ENCODE measurements at regions not wholly inside any gene's neighbourhood (a gene's known extent, or its start where the extent isn't known, plus 50 kb on each side); places are given as distances from the start of the nearest gene placed in this dataset.
A peak's percentile ranks its signal among the peaks of the same experiment; 100 is the strongest.

GRCh38 chr13:74289861-74290773 is 155.9 kb upstream of the KLF12 start:
- Histone ChIP-seq H3K36me3 (ENCODE audit: control insufficient read depth, insufficient read depth, low read length) (no peaks in the 10 kb centered on the region), H3K79me1 (ENCODE audit: low read length) (no peaks in the 10 kb centered on the region), H3K18ac (ENCODE audit: low read length) (peak overlapping the region; percentile 39), H2BK15ac (replicated peaks; ENCODE audit: low read depth) (peak overlapping the region; percentile 19), H3K4me1 (ENCODE audit: control insufficient read depth, low read depth, low read length) (no peaks in the 10 kb centered on the region), H4K8ac (ENCODE audit: low read depth, low read length) (peak overlapping the region; percentile 5), H3K4ac (ENCODE audit: low read depth, low read length) (no peak overlapping the region), H2BK5ac (ENCODE audit: low read length) (no peak overlapping the region), H3K56ac (ENCODE audit: low read length) (no peak overlapping the region), H3K9ac (ENCODE audit: low read length) (no peak overlapping the region), H2AK5ac (ENCODE audit: low read length) (no peak overlapping the region), H2BK120ac (ENCODE audit: low read depth, low read length) (peak overlapping the region; percentile 73), H3K27me3 (ENCODE audit: insufficient read depth, low read length, poor library complexity) (no peaks in the 10 kb centered on the region), H3K23ac (ENCODE audit: low read length) (no peak overlapping the region), H3K4me2 (ENCODE audit: low read length) (no peak overlapping the region), H3K79me2 (ENCODE audit: control insufficient read depth, insufficient read depth, low read length) (no peaks in the 10 kb centered on the region), H4K5ac (ENCODE audit: low read length) (no peak overlapping the region), H3K4me3 (ENCODE audit: low read length) (no peak overlapping the region), H3K27ac (ENCODE audit: low read depth, low read length) (no peak overlapping the region)
- no CpG with 5 or more reads among the region's 10 CpGs for WGBS (ENCODE audit: extremely low coverage, insufficient coverage, low lambda C conversion rate)
- DNase-seq: peak; percentile 97

DNA sequence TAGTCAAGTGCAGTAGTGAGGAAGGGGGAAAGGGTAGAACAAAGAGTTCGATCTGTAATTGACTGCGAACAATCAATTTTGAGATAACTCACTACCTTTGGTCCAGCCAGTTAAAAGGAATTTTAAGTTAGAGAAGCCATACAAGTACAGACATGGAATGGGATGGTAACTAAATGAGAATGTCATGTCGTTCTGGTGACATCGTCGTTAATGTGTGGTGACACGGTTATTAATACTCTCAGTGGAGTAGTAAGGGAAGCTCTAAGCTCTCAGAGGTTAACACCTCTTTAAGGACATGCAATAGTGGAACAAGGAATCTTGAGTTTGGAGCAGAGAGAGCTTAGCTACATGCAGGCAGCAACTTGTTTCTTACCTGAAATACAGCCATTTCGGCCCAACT is 154.9 kb upstream of the KLF12 start:
- no peak overlapping the region for H2BK5ac ChIP-seq (ENCODE audit: low read length)
- H3K56ac ChIP-seq (ENCODE audit: low read length): no peak overlapping the region
- H3K4me2 ChIP-seq (ENCODE audit: low read length): no peak overlapping the region
- H3K18ac ChIP-seq (ENCODE audit: low read length): no peak overlapping the region
- no CpG with 5 or more reads among the region's 7 CpGs for WGBS (ENCODE audit: extremely low coverage, insufficient coverage, low lambda C conversion rate)
- no peak overlapping the region for H4K5ac ChIP-seq (ENCODE audit: low read length)
- H3K4ac ChIP-seq (ENCODE audit: low read depth, low read length): no peak overlapping the region
- H3K4me1 ChIP-seq (ENCODE audit: control insufficient read depth, low read depth, low read length): no peaks in the 10 kb centered on the region
- no peaks in the 10 kb centered on the region for H3K79me1 ChIP-seq (ENCODE audit: low read length)
- no peak overlapping the region for H3K9ac ChIP-seq (ENCODE audit: low read length)
- no peaks in the 10 kb centered on the region for H3K36me3 ChIP-seq (ENCODE audit: control insufficient read depth, insufficient read depth, low read length)
- no peak overlapping the region for H2BK15ac ChIP-seq (replicated peaks; ENCODE audit: low read depth)
- H3K79me2 ChIP-seq (ENCODE audit: control insufficient read depth, insufficient read depth, low read length): no peaks in the 10 kb centered on the region
- H3K27ac ChIP-seq (ENCODE audit: low read depth, low read length): no peak overlapping the region
- H3K4me3 ChIP-seq (ENCODE audit: low read length): no peak overlapping the region
- no peak overlapping the region for H2AK5ac ChIP-seq (ENCODE audit: low read length)
- H3K23ac ChIP-seq (ENCODE audit: low read length): no peak overlapping the region
- no peak overlapping the region for H4K8ac ChIP-seq (ENCODE audit: low read depth, low read length)
- DNase-seq: peak; percentile 4
- no peaks in the 10 kb centered on the region for H3K27me3 ChIP-seq (ENCODE audit: insufficient read depth, low read length, poor library complexity)
- no peak overlapping the region for H2BK120ac ChIP-seq (ENCODE audit: low read depth, low read length)

DNA sequence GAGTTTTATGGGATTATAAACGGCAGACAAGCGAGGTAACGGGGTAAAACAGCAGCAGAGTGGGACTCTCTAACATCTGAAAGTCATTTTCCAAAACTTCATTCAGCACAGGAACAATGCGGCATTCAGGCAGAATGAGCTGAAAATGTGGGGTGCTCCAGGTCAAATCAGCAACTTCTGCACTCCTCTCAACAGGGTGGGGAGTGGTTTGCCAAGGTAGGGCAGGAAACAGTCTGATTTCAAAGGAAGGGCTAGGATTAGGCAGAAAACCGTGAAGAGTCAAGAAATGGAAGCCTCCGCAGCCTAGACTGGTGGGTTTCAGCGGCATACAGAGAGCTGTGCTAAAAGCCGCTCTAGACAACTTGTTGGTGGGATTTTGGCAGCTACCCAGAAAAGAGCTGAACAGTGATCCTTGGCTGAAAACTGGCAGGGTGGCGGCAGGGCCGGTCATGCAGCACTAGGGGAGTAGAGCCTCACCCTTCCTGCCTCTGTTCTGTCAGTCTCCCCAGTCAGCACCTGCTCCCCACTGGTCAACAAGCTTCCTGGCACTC is 154.2 kb upstream of the KLF12 start:
- H3K23ac ChIP-seq (ENCODE audit: low read length): no peak overlapping the region
- no CpG with 5 or more reads among the region's 10 CpGs for WGBS (ENCODE audit: extremely low coverage, insufficient coverage, low lambda C conversion rate)

DNA sequence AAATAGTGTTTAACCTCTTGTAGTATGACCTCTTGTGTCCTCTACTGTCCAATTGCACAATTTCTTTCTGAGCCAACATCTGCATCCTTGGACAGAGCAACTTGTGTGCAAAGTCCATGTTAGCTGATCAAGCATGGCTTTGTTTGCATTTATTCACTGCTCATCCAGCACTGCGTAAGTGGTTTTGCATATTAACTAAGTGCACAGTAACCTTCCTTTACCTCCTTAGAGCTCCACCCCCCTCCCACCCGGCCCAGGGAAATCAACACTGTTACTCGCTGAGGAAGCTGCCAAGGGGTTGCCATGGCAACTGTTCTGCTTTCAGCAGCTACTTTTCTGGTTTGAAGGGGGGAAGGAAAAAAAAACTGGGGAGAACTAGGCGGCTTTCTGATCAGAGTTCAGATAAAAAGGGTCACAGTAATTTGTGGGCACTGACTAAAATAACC is 153.5 kb upstream of the KLF12 start:
- Histone ChIP-seq H2AK5ac (ENCODE audit: low read length) (no peak overlapping the region), H2BK120ac (ENCODE audit: low read depth, low read length) (no peak overlapping the region), H3K4me3 (ENCODE audit: low read length) (no peak overlapping the region), H3K27me3 (ENCODE audit: insufficient read depth, low read length, poor library complexity) (no peaks in the 10 kb centered on the region), H3K27ac (ENCODE audit: low read depth, low read length) (no peak overlapping the region), H3K79me1 (ENCODE audit: low read length) (no peaks in the 10 kb centered on the region), H3K79me2 (ENCODE audit: control insufficient read depth, insufficient read depth, low read length) (no peaks in the 10 kb centered on the region), H4K5ac (ENCODE audit: low read length) (no peak overlapping the region), H3K18ac (ENCODE audit: low read length) (no peak overlapping the region), H3K36me3 (ENCODE audit: control insufficient read depth, insufficient read depth, low read length) (no peaks in the 10 kb centered on the region), H3K23ac (ENCODE audit: low read length) (no peak overlapping the region), H3K4me2 (ENCODE audit: low read length) (no peak overlapping the region), H2BK15ac (replicated peaks; ENCODE audit: low read depth) (no peak overlapping the region), H3K4me1 (ENCODE audit: control insufficient read depth, low read depth, low read length) (no peaks in the 10 kb centered on the region), H3K56ac (ENCODE audit: low read length) (no peak overlapping the region), H3K4ac (ENCODE audit: low read depth, low read length) (no peak overlapping the region), H3K9ac (ENCODE audit: low read length) (no peak overlapping the region), H4K8ac (ENCODE audit: low read depth, low read length) (no peak overlapping the region), H2BK5ac (ENCODE audit: low read length) (no peak overlapping the region)
- WGBS (ENCODE audit: extremely low coverage, insufficient coverage, low lambda C conversion rate): no CpG with 5 or more reads among the region's 4 CpGs
- DNase-seq: peak; percentile 92

More for the DNA sequence above, 154.2 kb upstream of the KLF12 start:
- no peak overlapping the region for H2BK5ac ChIP-seq (ENCODE audit: low read length)
- no peak overlapping the region for H3K4me3 ChIP-seq (ENCODE audit: low read length)
- no peak overlapping the region for H3K27ac ChIP-seq (ENCODE audit: low read depth, low read length)
- H4K5ac ChIP-seq (ENCODE audit: low read length): no peak overlapping the region
- H3K4ac ChIP-seq (ENCODE audit: low read depth, low read length): no peak overlapping the region
- H3K4me1 ChIP-seq (ENCODE audit: control insufficient read depth, low read depth, low read length): no peaks in the 10 kb centered on the region
- no peak overlapping the region for H4K8ac ChIP-seq (ENCODE audit: low read depth, low read length)
- H3K27me3 ChIP-seq (ENCODE audit: insufficient read depth, low read length, poor library complexity): no peaks in the 10 kb centered on the region
- DNase-seq: peak; percentile 12
- H3K18ac ChIP-seq (ENCODE audit: low read length): no peak overlapping the region
- no peak overlapping the region for H3K56ac ChIP-seq (ENCODE audit: low read length)
- no peaks in the 10 kb centered on the region for H3K79me2 ChIP-seq (ENCODE audit: control insufficient read depth, insufficient read depth, low read length)
- H3K4me2 ChIP-seq (ENCODE audit: low read length): no peak overlapping the region
- no peaks in the 10 kb centered on the region for H3K36me3 ChIP-seq (ENCODE audit: control insufficient read depth, insufficient read depth, low read length)
- H2BK15ac ChIP-seq (replicated peaks; ENCODE audit: low read depth): no peak overlapping the region
- H3K79me1 ChIP-seq (ENCODE audit: low read length): no peaks in the 10 kb centered on the region
- H2BK120ac ChIP-seq (ENCODE audit: low read depth, low read length): no peak overlapping the region
- no peak overlapping the region for H3K9ac ChIP-seq (ENCODE audit: low read length)
- no peak overlapping the region for H2AK5ac ChIP-seq (ENCODE audit: low read length)

DNA sequence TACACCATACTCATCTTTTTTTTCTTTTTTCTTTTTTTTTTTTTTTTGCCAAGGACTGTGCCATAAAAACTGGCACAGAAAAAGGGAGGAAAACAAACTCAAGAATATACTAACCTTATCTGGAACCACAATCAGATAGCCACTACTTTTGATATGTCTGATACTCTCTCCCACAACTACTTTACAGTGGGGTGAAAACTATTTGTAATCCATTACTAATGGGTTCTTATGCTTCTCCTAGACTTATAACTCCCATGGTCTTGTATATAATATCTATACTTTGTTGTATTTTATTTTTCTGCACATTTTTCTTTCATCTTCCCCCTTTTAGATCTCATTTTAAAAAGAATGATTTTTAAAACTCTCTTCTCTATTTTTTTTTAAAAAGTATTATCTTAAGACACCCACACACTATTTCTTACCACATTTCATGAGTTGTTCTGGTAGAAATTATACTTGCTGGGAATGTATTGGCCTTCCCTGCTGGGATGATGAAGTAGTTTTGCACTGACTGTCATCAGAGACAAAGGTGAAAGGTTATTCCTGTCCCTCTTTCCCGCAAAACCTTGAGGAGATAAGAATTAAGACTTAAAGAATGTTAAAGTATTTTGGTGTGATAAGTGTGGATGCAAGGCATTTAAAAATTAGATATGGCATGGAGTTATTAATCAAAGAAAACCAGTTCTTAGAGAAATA is 146.7 kb upstream of the KLF12 start:
- Histone ChIP-seq H3K4me1 (ENCODE audit: control insufficient read depth, low read depth, low read length) (peaks cover 3% of the 10 kb centered on the region), H3K79me1 (ENCODE audit: low read length) (no peaks in the 10 kb centered on the region), H2BK15ac (replicated peaks; ENCODE audit: low read depth) (no peak overlapping the region), H3K4me2 (ENCODE audit: low read length) (no peak overlapping the region), H2AK5ac (ENCODE audit: low read length) (no peak overlapping the region), H3K18ac (ENCODE audit: low read length) (no peak overlapping the region), H3K36me3 (ENCODE audit: control insufficient read depth, insufficient read depth, low read length) (no peaks in the 10 kb centered on the region), H3K4ac (ENCODE audit: low read depth, low read length) (no peak overlapping the region), H3K79me2 (ENCODE audit: control insufficient read depth, insufficient read depth, low read length) (no peaks in the 10 kb centered on the region), H3K27ac (ENCODE audit: low read depth, low read length) (no peak overlapping the region), H3K27me3 (ENCODE audit: insufficient read depth, low read length, poor library complexity) (no peaks in the 10 kb centered on the region), H2BK5ac (ENCODE audit: low read length) (no peak overlapping the region), H2BK120ac (ENCODE audit: low read depth, low read length) (no peak overlapping the region), H4K5ac (ENCODE audit: low read length) (no peak overlapping the region), H3K4me3 (ENCODE audit: low read length) (no peak overlapping the region), H3K56ac (ENCODE audit: low read length) (no peak overlapping the region), H3K9ac (ENCODE audit: low read length) (no peak overlapping the region), H4K8ac (ENCODE audit: low read depth, low read length) (no peak overlapping the region), H3K23ac (ENCODE audit: low read length) (no peak overlapping the region)
- no peak for DNase-seq
- no CpG with 5 or more reads among the region's 1 CpG for WGBS (ENCODE audit: extremely low coverage, insufficient coverage, low lambda C conversion rate)
